Skeletal muscle tissue (tissue), 3 donors: ENCODE measurements at regions not wholly inside any gene's neighbourhood (a gene's known extent, or its start where the extent isn't known, plus 50 kb on each side); places are given as distances from the start of the nearest gene placed in this dataset.

Source experiments
- H3K27ac ChIP-seq: one replicate; pipeline ENCODE4 v1.7.0; 2013; ENCODE audit warnings: mild to moderate bottlenecking, low read depth, low read length, inconsistent platforms
- H3K27me3 ChIP-seq, 3 donors: one replicate each; pipeline ENCODE4 v1.7.0; 2013; ENCODE audit warnings: low read length in 3 of 3; ENCODE audit not compliant: control insufficient read depth in 3 of 3, insufficient read depth in 3 of 3
- H3K36me3 ChIP-seq, 3 donors: one replicate each; pipeline ENCODE4 v1.7.0; 2013; ENCODE audit warnings: low read length in 3 of 3; ENCODE audit not compliant: control insufficient read depth in 3 of 3, insufficient read depth in 3 of 3
- H3K4me1 ChIP-seq, 3 donors: one replicate each; pipeline ENCODE4 v1.7.0; 2013; ENCODE audit warnings: low read length in 3 of 3, mild to moderate bottlenecking in 3 of 3; ENCODE audit not compliant: control insufficient read depth in 3 of 3, insufficient read depth in 3 of 3
- H3K4me3 ChIP-seq, 3 donors: one replicate each; pipeline ENCODE4 v1.7.0; 2013; ENCODE audit warnings: low read length in 3 of 3
- H3K9ac ChIP-seq, 3 donors: one replicate each; pipeline ENCODE4 v1.7.0; 2013; ENCODE audit warnings: low read length in 3 of 3, mild to moderate bottlenecking in 3 of 3, moderate library complexity in 2 of 3, low read depth in 1 of 3
- H3K9me3 ChIP-seq, 3 donors: one replicate each; pipeline ENCODE4 v1.7.0; 2013; ENCODE audit warnings: low read length in 3 of 3; ENCODE audit not compliant: control insufficient read depth in 3 of 3
- donor health status: Osteomylitis.

DNA sequence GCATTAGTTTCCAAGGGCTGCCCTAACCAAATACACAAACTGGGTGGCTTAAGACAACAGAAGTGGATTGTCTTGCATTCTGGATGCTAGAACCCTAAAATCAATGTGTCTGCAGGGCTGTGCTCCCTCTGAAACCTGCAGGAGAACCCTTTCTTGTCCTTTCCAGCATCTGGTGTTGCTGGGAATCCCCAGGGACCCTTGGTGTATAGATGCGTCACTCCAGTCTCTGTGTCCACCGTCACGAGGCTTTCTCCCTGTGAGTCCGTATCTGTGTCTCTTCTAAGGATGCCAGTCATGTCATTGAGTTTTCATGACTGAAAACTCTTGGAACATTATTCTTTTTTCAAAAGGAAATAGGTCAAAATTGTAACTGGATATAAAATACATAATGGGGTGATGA, 142.9 kb downstream of the RNASET2 start:
- H3K9me3 ChIP-seq = peaks cover 0 to 2% (median 0%) of the 10 kb centered on the region in 3 donors
- H3K27ac ChIP-seq = no peak overlapping the region
- no peaks in the 10 kb centered on the region for H3K27me3 ChIP-seq
- H3K4me3 ChIP-seq = no peak overlapping the region
- no peak overlapping the region for H3K9ac ChIP-seq
- no peaks in the 10 kb centered on the region for H3K4me1 ChIP-seq
- H3K36me3 ChIP-seq = no peaks in the 10 kb centered on the region

GRCh38 chr6:166810864-166811263, 145.5 kb downstream of the RNASET2 start:
- H3K4me1 ChIP-seq = no peaks in the 10 kb centered on the region
- no peak overlapping the region for H3K27ac ChIP-seq
- H3K9ac ChIP-seq = no peak overlapping the region

DNA sequence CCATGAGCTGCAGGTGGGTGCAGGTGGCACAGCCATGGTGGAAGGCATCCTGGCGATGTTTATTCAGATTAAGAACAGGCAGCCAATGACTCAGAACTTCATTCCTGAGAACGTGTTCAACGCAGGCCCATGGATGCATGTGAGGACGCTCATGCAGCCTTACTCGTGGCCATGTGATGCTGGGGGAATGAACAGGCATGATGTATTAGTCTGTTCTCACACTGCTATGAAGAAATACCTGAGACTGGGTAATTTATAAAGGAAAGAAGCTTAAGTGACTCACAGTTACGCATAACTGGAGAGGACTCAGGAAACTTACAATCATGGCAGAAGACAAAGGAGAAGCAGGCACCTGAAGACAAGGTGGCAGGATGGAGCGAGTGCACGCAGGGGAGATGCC, 146.6 kb downstream of the RNASET2 start:
- H3K9ac ChIP-seq = no peak overlapping the region
- no peak overlapping the region for H3K4me3 ChIP-seq
- H3K27ac ChIP-seq = no peak overlapping the region
- H3K9me3 ChIP-seq = peaks cover 0 to 13% (median 8%) of the 10 kb centered on the region in 3 donors
- no peaks in the 10 kb centered on the region for H3K4me1 ChIP-seq
- H3K36me3 ChIP-seq = no peaks in the 10 kb centered on the region
- H3K27me3 ChIP-seq = no peaks in the 10 kb centered on the region

More at GRCh38 chr6:166810864-166811263, 145.5 kb downstream of the RNASET2 start:
- no peaks in the 10 kb centered on the region for H3K27me3 ChIP-seq
- no peak overlapping the region for H3K4me3 ChIP-seq
- H3K9me3 ChIP-seq = peaks cover 0 to 11% (median 8%) of the 10 kb centered on the region in 3 donors
- no peaks in the 10 kb centered on the region for H3K36me3 ChIP-seq

DNA sequence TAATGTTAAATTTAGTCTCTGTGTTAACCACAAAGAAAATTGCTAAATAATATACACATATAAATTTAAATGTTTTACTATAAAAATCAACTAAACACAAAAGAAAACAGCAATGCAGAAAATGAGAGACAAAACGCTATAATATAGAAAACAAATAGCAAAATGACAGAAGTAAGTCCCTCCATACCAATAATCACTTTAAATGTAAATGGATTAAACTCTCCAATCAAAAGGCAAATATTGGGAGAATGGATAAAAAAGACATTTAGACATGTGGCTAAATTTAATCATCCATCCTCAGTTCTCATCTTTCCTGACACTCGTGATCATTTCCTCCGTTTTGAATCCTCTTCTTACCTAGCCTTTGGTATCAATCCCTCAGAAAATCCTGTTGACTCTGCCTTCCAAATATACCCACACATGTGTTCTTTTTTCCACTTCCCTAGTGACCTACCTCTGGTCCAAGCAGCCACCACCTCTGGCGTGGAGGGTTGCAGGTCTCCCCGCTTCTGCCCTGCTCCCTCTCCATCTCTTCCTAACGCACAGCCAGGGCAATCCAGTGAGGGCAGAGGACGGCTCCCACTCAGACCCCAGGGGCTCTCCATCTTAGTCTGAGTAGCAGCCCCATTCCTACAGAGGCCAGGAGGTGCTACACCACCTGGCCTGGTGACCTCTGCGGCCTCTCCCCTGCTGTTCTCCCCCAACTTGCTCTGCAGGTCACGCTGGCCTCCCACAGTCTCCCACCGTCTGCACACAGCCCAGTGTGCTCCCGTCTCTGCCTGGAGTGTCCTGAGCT, 149.2 kb downstream of the RNASET2 start:
- Histone ChIP-seq H3K9me3 (peaks cover 0 to 13% (median 8%) of the 10 kb centered on the region in 3 donors), H3K27ac (no peak overlapping the region), H3K4me3 (no peak overlapping the region), H3K9ac (no peak overlapping the region), H3K4me1 (no peaks in the 10 kb centered on the region), H3K27me3 (no peaks in the 10 kb centered on the region), H3K36me3 (no peaks in the 10 kb centered on the region)

- no peaks in the 10 kb centered on the region for H3K36me3 ChIP-seq
- no peaks in the 10 kb centered on the region for H3K27me3 ChIP-seq
- H3K27ac ChIP-seq = no peak overlapping the region
- H3K9ac ChIP-seq = no peak overlapping the region
- H3K4me1 ChIP-seq = no peaks in the 10 kb centered on the region
- H3K9me3 ChIP-seq = peaks cover 0 to 13% (median 8%) of the 10 kb centered on the region in 3 donors
- no peak overlapping the region for H3K4me3 ChIP-seq
Measured at GRCh38 chr6:166806217-166806838, 150.0 kb downstream of the RNASET2 start.

DNA sequence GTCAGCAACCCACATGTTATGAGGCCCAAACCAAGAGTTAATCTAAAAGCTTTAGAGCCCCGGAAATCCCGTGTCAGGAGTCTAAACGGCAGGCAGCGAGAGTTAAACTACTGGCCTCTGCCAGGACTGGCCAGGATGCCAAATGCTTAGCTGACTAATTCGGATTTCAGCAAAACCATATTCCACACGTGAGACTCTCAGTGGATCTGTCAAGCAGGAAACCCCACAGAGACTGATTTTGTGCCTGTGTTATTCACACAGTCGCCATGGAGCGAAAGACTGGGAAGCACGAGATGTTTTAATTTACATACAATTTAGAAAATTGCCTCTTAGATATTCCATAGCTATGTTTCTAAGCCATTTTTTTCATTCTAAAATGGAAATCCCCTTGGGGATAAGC, 152.9 kb downstream of the RNASET2 start:
- Histone ChIP-seq H3K9ac (no peak overlapping the region), H3K9me3 (peaks cover 0 to 10% (median 8%) of the 10 kb centered on the region in 3 donors), H3K36me3 (no peaks in the 10 kb centered on the region), H3K4me1 (no peaks in the 10 kb centered on the region), H3K27ac (no peak overlapping the region), H3K4me3 (no peak overlapping the region), H3K27me3 (peaks cover 0 to 3% (median 0%) of the 10 kb centered on the region in 3 donors)

GRCh38 chr6:166802401-166802800, 153.9 kb downstream of the RNASET2 start:
- Histone ChIP-seq H3K4me1 (no peaks in the 10 kb centered on the region), H3K27ac (no peak overlapping the region), H3K36me3 (no peaks in the 10 kb centered on the region), H3K27me3 (peaks cover 0 to 3% (median 0%) of the 10 kb centered on the region in 3 donors), H3K4me3 (no peak overlapping the region), H3K9me3 (peaks cover 0 to 8% (median 7%) of the 10 kb centered on the region in 3 donors), H3K9ac (no peak overlapping the region)

GRCh38 chr6:166800137-166800536, 156.2 kb downstream of the RNASET2 start:
- H3K9me3 ChIP-seq = no peaks in the 10 kb centered on the region
- H3K9ac ChIP-seq = no peak overlapping the region
- no peaks in the 10 kb centered on the region for H3K36me3 ChIP-seq
- no peak overlapping the region for H3K27ac ChIP-seq
- H3K4me3 ChIP-seq = no peak overlapping the region
- peaks cover 0 to 3% (median 0%) of the 10 kb centered on the region in 3 donors for H3K27me3 ChIP-seq
- H3K4me1 ChIP-seq = no peaks in the 10 kb centered on the region

DNA sequence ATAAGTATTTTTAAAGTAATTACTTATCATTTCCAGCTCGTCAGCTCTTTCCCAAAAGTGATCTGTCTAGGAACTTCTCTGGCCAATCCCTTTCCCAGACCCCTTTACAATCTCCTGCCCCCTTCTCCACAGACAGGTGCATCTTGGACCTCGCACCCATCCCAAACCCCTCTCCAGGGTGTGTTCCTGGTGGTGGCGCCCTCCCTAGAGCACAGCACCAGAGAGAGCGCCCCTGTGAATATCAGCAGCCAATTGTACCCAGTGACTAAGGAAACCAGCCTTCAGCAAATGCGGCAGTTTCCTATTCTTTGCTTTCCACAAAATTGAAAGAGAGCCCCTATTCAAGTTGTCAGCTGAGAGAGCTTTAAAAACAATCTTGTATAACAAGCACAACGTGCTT, 157.7 kb downstream of the RNASET2 start:
- Histone ChIP-seq H3K9me3 (no peaks in the 10 kb centered on the region), H3K9ac (no peak overlapping the region), H3K27ac (no peak overlapping the region), H3K4me1 (no peaks in the 10 kb centered on the region), H3K36me3 (no peaks in the 10 kb centered on the region), H3K4me3 (no peak overlapping the region), H3K27me3 (peaks cover 0 to 3% (median 0%) of the 10 kb centered on the region in 3 donors)

GRCh38 chr6:166796610-166797009, 159.7 kb downstream of the RNASET2 start:
- Histone ChIP-seq H3K4me1 (no peaks in the 10 kb centered on the region), H3K27me3 (peaks cover 0 to 3% (median 0%) of the 10 kb centered on the region in 3 donors), H3K9ac (no peak overlapping the region), H3K36me3 (no peaks in the 10 kb centered on the region), H3K27ac (no peak overlapping the region), H3K4me3 (no peak overlapping the region), H3K9me3 (no peaks in the 10 kb centered on the region)
